ENCODE measurements at regions not wholly inside any gene's neighbourhood (a gene's known extent, or its start where the extent isn't known, plus 50 kb on each side); places are given as distances from the start of the nearest gene placed in this dataset.
A peak's percentile ranks its signal among the peaks of the same experiment; 100 is the strongest.

- no peak for DNase-seq
Observed at GRCh38 chr11:45517171-45517770, 148.2 kb downstream of the CHST1 start.

- no peak for DNase-seq
Observed at GRCh38 chr11:45513821-45514340, 151.5 kb downstream of the CHST1 start.

GRCh38 chr11:45512471-45513148 is 152.8 kb downstream of the CHST1 start:
- peak; percentile 2 for DNase-seq

- DNase-seq, result no peak
Observed at GRCh38 chr11:45511566-45511965, 153.9 kb downstream of the CHST1 start.

GRCh38 chr11:45507916-45508315 is 157.5 kb downstream of the CHST1 start:
- no peak for DNase-seq

GRCh38 chr11:45503311-45503710 is 162.1 kb downstream of the CHST1 start:
- DNase-seq, result no peak

GRCh38 chr11:45502226-45502545 is 163.2 kb downstream of the CHST1 start:
- no peak for DNase-seq

- DNase-seq, result no peak
Observed at GRCh38 chr11:45501392-45502225, 163.8 kb downstream of the CHST1 start.

GRCh38 chr11:45500451-45500850 is 165.0 kb downstream of the CHST1 start:
- no peak for DNase-seq

- no peak for DNase-seq
Observed at GRCh38 chr11:45494738-45495137, 170.7 kb downstream of the CHST1 start.

GRCh38 chr11:45489281-45489905 is 176.0 kb downstream of the CHST1 start:
- DNase-seq, result no peak

- no peak for DNase-seq
Observed at GRCh38 chr11:45486461-45486860, 179.0 kb downstream of the CHST1 start.

- DNase-seq, result no peak
Observed at GRCh38 chr11:45485070-45485707, 180.2 kb downstream of the CHST1 start.

GRCh38 chr11:45484326-45484883 is 181.0 kb downstream of the CHST1 start:
- no peak for DNase-seq

GRCh38 chr11:45483416-45483815 is 182.0 kb downstream of the CHST1 start:
- DNase-seq, result no peak

GRCh38 chr11:45482331-45482730 is 183.1 kb downstream of the CHST1 start:
- no peak for DNase-seq

- no peak for DNase-seq
Observed at GRCh38 chr11:45481026-45481425, 184.4 kb downstream of the CHST1 start.

GRCh38 chr11:45477588-45477987 is 187.8 kb downstream of the CHST1 start:
- no peak for DNase-seq

- DNase-seq, result no peak
Observed at GRCh38 chr11:45476126-45476525, 189.3 kb downstream of the CHST1 start.

- no peak for DNase-seq
Observed at GRCh38 chr11:45475173-45475572, 189.0 kb upstream of the SYT13 start.

- DNase-seq, result peak; percentile 31
Observed at GRCh38 chr11:45473341-45473895, 187.3 kb upstream of the SYT13 start.

GRCh38 chr11:45472716-45473317 is 186.7 kb upstream of the SYT13 start:
- DNase-seq, result no peak

Data from NCI-H446 treated with DMSO at 0.1 percent for 48 hours (cell line).